NCI-H2107 (cell line): ENCODE measurements at regions not wholly inside any gene's neighbourhood (a gene's known extent, or its start where the extent isn't known, plus 50 kb on each side); places are given as distances from the start of the nearest gene placed in this dataset.

Experiments used
- DNase-seq: peaks from one replicate; lab custom pipeline; 2025; lab: John Stamatoyannopoulos, UW

DNA sequence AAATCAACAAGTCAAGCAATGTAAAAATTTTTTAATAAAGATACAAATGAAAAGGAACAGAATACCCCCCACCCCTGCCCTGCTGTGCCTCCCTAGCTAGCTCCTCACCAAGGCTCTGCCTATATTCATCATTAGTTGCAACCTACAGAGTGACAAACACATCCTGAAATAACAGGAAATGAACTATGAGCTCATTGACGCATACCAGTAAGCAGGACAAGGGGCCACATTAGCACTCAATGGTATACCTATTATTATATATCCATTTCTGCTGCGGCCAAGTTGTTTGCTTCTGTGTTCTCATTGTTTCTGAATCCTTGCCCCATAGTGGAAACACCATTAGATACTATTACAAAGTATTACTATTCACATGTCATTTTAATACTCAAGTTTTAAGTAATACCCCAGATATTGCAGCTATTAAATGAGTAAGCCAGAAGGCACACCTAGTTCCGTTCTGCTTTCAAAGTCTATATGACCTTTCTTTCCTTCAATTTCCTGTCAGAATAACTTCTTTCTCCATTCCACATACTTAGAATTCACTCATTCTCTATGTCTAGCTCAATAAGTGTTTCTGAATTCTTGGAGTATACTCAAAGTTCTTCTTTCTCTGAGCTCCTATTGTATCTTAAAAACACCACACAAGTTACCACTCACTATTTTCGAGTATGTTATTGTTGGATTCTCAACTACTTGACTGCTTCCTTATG lies 1214.9 kb downstream of the PLA2G4A start:
- DNase-seq: no peak

DNA sequence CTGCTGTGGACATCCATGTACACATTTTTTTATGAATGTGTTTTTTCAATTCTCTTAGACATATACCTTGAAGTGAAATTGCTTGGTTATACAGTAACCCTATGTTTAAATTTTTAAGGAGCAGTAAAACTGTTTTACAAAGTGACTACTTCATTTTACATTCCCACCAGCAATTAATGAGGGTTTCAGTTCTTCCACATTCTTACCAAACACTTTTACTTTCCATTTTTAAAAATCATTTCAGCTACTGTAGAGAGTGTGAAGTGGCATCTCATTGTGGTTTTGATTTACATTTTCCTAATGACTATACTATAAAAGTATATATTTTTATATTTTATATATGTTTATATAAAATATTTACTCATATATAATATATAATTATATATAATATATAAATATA lies 1221.5 kb downstream of the PLA2G4A start:
- no peak for DNase-seq

DNA sequence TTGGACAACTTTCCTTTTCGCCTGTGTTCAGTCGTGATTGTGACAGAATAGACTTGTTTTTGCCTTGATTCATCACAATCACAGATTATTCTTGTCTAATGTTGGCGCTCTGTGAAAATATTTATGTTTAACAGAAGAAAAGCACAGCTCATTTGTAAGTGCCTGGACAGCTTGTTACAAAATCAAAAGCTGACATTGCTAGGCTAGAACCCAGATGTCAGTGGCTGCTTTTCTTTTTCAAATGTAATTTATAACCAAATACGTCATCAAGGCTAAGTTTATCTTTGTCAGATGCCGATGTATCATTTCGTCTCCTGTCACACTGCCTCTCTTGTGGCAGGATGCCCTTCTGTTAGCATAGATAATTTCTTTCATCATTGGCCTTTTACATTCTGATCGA lies 1227.3 kb downstream of the PLA2G4A start:
- DNase-seq: no peak

GRCh38 chr1:188058801-188059200 lies 1230.1 kb downstream of the PLA2G4A start:
- no peak for DNase-seq

GRCh38 chr1:188061881-188062280 lies 1233.1 kb downstream of the PLA2G4A start:
- no peak for DNase-seq

- DNase-seq: no peak
Measured at GRCh38 chr1:188062456-188062855, 1233.7 kb downstream of the PLA2G4A start.

- DNase-seq: no peak
Measured at GRCh38 chr1:188065917-188066316, 1237.2 kb downstream of the PLA2G4A start.

DNA sequence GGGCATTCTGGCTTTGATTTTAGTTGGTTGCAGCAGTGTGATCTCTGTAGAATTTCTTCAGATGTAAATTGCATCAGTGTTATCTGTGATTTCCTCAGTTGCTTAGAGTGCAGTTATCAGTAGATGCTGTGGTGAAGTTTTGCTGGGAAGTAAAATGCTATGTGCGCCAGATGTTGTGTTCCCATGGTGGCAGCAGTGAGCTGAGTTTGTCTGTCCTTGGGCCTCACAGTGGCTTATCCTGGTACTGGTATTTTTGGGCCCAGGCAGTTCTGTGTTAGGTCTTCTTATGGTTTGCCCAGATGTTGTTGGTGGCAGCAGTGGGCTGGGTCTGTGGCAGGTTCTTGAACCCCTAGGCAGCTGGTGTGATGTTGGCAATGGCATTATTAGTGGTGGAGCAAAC lies 1242.1 kb downstream of the PLA2G4A start:
- no peak for DNase-seq

GRCh38 chr1:188089015-188089414 lies 1260.3 kb downstream of the PLA2G4A start:
- DNase-seq: no peak

DNA sequence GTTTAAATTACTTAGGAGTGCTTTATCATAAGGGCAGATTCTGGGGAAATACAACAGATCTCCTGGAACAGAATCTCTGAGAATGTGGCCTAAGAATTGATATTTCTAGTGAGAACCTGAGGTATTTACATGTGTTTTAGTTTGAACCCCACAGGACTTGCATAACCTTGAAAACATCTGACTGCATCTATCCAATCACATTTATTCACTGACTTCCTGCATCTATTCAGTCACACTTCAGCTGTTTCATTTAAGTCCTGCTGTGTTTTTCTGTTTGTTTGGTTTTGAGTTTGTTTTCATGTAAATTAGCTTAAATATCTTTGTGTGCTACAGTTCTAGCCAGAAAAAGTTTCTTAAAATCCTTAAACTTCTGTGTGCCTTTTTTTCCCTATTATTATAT lies 1260.7 kb downstream of the PLA2G4A start:
- no peak for DNase-seq

DNA sequence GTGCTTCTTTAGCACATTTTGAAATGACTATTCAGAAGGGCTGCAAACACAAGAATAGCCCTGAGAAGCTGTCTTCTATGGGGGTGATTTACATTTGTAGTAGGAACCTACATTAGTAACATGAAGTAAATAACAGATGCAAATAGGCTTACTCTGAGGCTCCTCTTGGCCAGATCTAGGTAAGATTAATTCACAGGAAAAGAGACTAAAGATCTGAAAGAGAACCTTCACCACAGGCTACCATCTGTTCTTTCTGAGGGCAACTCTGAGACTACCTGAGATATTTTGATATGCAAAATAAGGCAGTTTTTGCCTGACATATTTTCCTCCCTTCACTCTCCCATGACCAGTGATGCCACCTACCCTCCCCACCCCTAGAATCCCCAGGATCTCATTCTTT lies 1267.8 kb downstream of the PLA2G4A start:
- DNase-seq: no peak

GRCh38 chr1:188117436-188117835 lies 1288.7 kb downstream of the PLA2G4A start:
- DNase-seq: no peak

DNA sequence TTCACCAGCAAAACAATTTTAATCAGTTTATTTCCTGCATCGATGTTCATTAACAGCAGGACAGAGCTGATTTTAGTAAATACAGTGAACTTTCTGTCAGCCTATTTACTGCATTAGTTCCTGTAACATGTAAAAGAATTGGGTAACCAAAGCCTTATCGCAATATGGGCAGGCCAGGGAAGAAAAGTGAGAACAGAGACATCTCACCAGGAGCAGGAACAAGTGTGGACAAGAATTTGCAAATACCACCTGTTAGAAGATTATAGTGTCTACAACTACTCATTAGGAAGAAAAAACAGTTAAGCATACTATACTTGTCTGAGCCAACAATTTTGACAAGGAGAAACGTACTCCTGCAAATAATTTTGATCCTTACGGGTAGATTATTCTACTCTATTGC lies 1293.9 kb downstream of the PLA2G4A start:
- DNase-seq: no peak

DNA sequence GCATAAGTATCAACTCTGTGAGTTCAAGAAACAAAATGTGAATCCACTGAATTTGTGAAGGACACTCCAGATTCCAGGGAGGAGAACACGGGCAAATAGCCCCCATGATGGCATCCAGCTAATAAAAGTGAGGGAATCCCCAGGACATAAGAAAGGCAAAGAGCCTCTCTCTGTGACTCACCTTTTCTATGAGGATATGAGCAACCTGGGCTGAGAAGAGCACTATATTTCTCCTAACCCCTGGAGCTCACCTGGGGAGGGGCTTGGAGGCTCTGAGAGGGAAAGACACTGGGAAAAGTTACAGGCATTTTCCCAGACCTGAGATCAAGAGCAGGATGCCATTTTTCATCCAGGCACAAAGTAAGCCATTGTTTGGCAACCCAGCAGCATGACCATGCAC lies 1298.8 kb downstream of the PLA2G4A start:
- DNase-seq: no peak

GRCh38 chr1:188128761-188129160 lies 1300.0 kb downstream of the PLA2G4A start:
- no peak for DNase-seq

DNA sequence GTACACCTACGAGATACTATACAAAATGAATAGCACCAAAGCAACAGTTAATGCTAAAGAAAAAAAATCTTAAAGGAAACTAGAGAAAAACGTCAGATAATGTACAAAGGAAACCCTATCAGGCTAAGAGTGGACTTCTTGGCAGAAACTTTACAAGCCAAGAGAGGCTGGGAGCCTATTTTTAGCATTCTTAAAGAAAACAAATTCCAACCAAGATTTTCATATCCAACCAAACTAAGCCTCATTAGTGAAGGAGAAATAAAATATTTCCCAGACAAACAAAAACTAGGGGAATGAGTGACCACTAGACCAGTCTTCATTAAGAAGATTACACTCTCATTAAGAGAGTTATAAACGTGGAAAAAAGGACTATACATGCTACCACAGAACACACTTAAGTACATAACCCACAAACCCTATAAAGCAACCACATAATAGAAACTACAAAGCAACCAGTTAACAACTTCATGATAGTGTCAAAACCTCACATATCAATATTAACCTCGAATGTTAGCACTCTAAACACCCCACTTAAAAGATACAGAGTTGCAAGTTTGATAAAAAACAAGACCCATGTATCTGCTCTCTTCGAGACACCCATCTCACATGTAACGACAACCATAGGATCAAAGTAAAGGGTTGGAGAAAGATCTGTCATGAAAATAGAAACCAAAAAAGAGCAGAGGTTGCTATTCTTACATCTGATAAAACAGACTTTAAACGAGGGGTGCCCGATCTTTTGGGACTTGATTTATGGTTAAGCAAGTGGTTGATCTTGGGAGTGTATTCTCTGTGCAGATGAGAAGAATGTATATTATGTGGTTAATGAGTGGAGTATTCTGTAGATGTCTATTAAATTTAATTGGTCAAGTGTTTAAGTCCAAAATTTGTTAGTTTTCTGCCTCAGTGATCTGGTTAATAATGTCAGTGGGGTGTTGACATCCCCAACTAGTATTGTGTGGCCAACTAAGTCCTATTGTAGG lies 1301.4 kb downstream of the PLA2G4A start:
- no peak for DNase-seq

DNA sequence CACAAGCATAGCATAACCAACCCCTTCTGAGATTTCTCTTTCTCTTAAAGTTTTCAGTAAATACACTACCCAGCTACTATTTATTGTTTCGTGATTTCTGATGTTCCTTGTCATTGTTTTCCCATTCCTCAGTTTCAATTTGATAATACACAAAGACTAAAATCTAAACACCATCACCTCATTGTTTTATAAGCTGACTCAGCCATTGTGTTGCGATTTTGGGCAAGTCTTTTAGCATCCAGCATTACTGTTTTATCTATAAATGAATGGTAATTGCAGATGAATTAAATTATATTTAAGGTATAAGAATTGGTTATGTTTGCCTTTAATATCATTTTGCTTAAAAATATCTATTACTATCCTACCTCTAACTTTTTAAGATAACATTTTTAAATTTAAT lies 1308.5 kb downstream of the PLA2G4A start:
- no peak for DNase-seq

DNA sequence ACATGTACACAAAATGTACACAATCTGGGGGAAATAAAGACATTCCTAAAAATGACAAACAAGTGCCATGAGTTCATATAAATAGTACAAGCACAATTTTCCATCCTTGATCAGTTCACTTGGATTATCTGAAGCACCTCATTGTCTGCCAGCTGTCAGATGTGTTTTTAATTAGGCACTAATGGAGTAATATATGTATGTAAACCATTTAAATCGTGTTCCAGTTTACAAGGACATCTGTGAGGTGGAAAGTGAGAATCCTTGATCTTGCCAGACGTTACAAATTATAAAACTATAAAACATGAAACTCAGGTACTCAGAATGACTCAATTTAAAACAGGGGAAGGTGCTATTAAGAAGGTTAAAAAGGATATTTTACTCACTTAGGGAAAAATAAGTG lies 1312.2 kb downstream of the PLA2G4A start:
- no peak for DNase-seq

GRCh38 chr1:188154196-188154595 lies 1325.4 kb downstream of the PLA2G4A start:
- DNase-seq: no peak

DNA sequence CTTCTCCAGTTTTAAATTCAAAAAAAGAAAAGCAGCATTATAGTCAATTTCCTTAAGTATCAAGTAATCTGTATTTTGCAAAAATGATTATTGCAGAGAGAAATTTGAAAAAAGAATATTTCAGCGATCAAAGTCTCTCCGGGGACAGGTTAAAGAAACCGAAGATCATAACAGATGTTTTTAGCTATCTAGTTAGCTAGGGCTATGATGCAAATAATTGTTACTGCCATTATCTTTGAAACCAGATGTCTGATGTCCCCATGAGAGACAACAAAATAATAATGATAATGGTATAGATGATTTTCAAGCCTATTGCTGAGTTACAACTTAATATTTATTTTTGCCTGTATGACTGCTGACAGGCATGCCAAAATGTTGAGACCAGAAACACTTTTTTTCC lies 1326.0 kb downstream of the PLA2G4A start:
- DNase-seq: no peak

DNA sequence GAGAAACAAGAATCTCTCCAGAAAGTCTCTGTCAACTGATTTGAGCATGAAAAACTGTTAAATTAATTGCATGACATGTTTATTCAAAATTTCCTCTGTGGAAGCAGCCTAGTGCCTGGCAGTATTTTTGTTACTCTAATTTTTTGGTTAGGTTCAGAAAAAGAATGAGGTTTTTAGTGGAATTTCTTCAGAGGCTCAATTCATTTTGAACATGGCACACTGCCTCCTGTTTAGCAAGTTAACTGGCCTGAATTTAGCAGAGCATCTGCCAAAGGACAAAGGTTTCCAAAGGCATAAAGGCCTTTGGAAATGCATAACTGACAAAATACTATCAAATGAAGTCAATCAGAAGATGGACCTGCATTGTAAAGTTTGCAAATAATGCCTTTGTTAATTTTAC lies 1326.5 kb downstream of the PLA2G4A start:
- no peak for DNase-seq

- DNase-seq: no peak
Measured at GRCh38 chr1:188164459-188164858, 1335.7 kb downstream of the PLA2G4A start.

GRCh38 chr1:188166654-188167053 lies 1337.9 kb downstream of the PLA2G4A start:
- no peak for DNase-seq
